ENCODE measurements at regions not wholly inside any gene's neighbourhood (a gene's known extent, or its start where the extent isn't known, plus 50 kb on each side); places are given as distances from the start of the nearest gene placed in this dataset.

DNA sequence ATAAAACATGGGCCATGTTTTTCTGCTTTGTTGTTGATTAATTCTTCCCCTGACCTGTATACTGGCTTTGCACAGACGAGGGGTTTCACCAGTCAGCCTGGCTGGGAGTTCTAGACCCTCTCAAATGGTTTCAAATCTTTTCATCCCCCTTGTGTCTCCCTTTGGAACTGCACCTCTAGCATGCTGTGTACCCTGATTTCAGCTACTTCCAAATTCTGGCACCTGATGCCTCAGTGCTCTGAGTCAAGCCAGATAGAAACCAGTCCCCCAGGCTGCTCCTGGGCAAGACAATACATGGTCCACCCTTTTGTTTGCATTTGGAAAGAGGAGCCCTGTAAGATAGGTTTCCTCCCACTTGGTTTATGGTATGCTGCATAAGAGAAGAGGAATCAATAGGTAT is 290.2 kb downstream of the BTBD3 start:
- no peak overlapping the region for H3K4me3 ChIP-seq (replicated peaks; ENCODE audit: low read depth, low read length)
- DNase-seq (ENCODE audit: low read depth): peak; percentile 73
- TF ChIP-seq CTCF (IDR thresholded peaks at IDR 0.05; ENCODE audit: low read length, missing control alignments): peak; percentile 91

DNA sequence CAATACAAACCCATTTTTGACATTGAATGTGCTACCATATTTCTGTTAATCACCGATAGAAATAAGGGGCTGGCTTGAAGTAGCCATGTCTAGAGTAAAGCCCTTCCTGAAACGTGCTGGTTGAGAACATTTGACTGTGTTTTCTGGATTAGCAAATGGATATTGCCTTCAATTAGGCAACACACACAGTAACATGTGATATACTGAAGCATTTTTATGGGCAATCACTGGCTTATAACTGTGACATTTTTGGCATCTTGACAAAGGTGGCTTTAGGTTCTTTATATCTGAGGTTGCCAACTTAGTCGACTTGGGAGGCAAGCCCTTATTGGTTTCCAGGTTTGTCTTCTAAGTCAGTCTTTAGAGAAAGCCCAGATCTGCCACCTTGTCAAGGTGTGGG is 292.9 kb downstream of the BTBD3 start:
- H3K4me3 ChIP-seq (replicated peaks; ENCODE audit: low read depth, low read length): no peak overlapping the region
- TF ChIP-seq CTCF (IDR thresholded peaks at IDR 0.05; ENCODE audit: low read length, missing control alignments): no peak
- no peak for DNase-seq (ENCODE audit: low read depth)

DNA sequence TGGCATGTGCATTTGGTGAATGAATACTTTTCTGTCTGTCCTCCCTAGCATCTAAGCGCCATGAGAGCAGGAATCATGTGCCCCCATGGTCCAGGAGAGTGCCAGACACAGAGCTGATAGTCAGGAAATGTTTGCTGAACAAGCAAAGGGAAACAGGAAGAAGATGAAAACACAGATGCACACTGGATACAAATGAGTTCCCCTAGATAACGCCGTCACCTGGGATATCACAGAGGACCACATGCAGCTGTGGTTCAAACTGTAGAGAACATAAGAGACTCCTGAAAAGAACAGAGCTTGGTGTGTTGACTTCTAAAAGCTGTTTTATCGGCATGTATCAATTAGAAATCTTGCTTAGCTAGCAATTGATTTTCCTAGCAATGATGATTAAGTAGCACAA is 293.7 kb downstream of the BTBD3 start:
- no peak for DNase-seq (ENCODE audit: low read depth)
- TF ChIP-seq CTCF (IDR thresholded peaks at IDR 0.05; ENCODE audit: low read length, missing control alignments): no peak

GRCh38 chr20:12217382-12217781 is 299.7 kb downstream of the BTBD3 start:
- no peak for TF ChIP-seq CTCF (IDR thresholded peaks at IDR 0.05; ENCODE audit: low read length, missing control alignments)
- H3K4me3 ChIP-seq (replicated peaks; ENCODE audit: low read depth, low read length): no peak overlapping the region
- DNase-seq (ENCODE audit: low read depth): peak; percentile 32

More for the DNA sequence above, 293.7 kb downstream of the BTBD3 start:
- H3K4me3 ChIP-seq (replicated peaks; ENCODE audit: low read depth, low read length): no peak overlapping the region

DNA sequence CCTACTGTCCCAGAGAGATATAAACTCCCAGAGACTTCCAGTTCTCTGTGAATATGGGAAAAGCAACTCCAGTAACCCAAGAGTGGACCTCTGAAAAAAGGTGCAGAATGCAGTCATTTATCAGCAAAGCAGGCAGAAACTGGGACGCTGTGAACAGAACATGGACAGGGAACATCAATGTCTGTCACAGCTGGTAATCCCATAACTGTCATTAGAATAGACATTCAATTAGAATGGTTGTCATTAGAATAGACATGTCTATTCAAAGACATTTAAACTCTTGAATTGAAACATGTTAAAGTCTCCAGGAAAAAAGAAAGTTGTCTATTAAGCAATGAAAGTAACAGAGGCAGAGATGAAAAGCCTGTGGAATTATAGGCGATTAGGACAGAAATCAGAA is 302.1 kb downstream of the BTBD3 start:
- no peak overlapping the region for H3K4me3 ChIP-seq (replicated peaks; ENCODE audit: low read depth, low read length)
- no peak for TF ChIP-seq CTCF (IDR thresholded peaks at IDR 0.05; ENCODE audit: low read length, missing control alignments)
- no peak for DNase-seq (ENCODE audit: low read depth)

- H3K4me3 ChIP-seq (replicated peaks; ENCODE audit: low read depth, low read length): no peak overlapping the region
- DNase-seq (ENCODE audit: low read depth): no peak
- no peak for TF ChIP-seq CTCF (IDR thresholded peaks at IDR 0.05; ENCODE audit: low read length, missing control alignments)
These were observed 305.4 kb downstream of the BTBD3 start for GRCh38 chr20:12223057-12223456.

- H3K4me3 ChIP-seq (replicated peaks; ENCODE audit: low read depth, low read length): no peak overlapping the region
- TF ChIP-seq CTCF (IDR thresholded peaks at IDR 0.05; ENCODE audit: low read length, missing control alignments): no peak
These were observed 308.2 kb downstream of the BTBD3 start for GRCh38 chr20:12225898-12226297.

More at GRCh38 chr20:12225898-12226297, 308.2 kb downstream of the BTBD3 start:
- no peak for DNase-seq (ENCODE audit: low read depth)

All from fibroblast of pulmonary artery (primary cell).